K562 (cell line): ENCODE measurements at regions not wholly inside any gene's neighbourhood (a gene's known extent, or its start where the extent isn't known, plus 50 kb on each side); places are given as distances from the start of the nearest gene placed in this dataset.

Source experiments
- ATAC-seq: fragments of 200-7000 bp; cut with Tn5 transposase; 3 replicates; pipeline ENCODE4 v1.9.1; 2020; ENCODE audit warnings: moderate library complexity
- BruUV-seq: library from RNA; stranded (reverse); fragments of 400-500 nt; replicated peaks from 2 replicates; lab custom pipeline; 2021; lab: Mats Ljungman, UMichigan
- CTCF ChIA-PET: fragments of 300-600 bp; formaldehyde crosslinking; extraction: SDS; loops from one replicate; lab custom pipeline; 2021; ENCODE audit warnings: low intra/inter-chr PET ratio; lab: Yijun Ruan, JAX
- POLR2A ChIA-PET: fragments of 300-600, 350-650 bp; sonication (Branson Sonifier 250); formaldehyde crosslinking; extraction: SDS; loops from one replicate; lab custom pipeline; 2021; ENCODE audit warnings: antibody characterized with exemption, inconsistent platforms; lab: Yijun Ruan, JAX
- DNase-seq, 4 experiments: peaks; one replicate each; pipeline versions ENCODE4 v3.0.0 to v3.0.0-alpha.2; 2011 to 2018; ENCODE audit warnings: low spot score in 3 of 4, mixed read lengths in 3 of 4; ENCODE audit errors: extremely low read depth in 1 of 4
- FAIRE-seq: peaks from 2 replicates; lab custom pipeline; 2011; peaks lifted over from hg19 to GRCh38; lab: Jason Lieb, UNC
- H2AFZ ChIP-seq: 2 replicates; pipeline ENCODE4 v1.6.0; 2011; ENCODE audit warnings: low read depth, low read length, control low read depth, inconsistent platforms
- H3K27ac ChIP-seq: fragments of 200-600 bp; 3 replicates; pipeline ENCODE4 v1.8.0; 2011; ENCODE audit warnings: low read depth, mild to moderate bottlenecking, control low read depth, inconsistent platforms, low read length, moderate library complexity, mixed read lengths; ENCODE audit errors: extremely low read depth
- H3K27me3 ChIP-seq, 2 experiments: fragments of 300-600 bp in 1 of 2; 2 replicates in 1 of 2; 3 replicates in 1 of 2; pipeline versions ENCODE4 v1.6.0 to v1.8.0; 2011; ENCODE audit warnings: inconsistent platforms in 2 of 2, low read length in 2 of 2, mild to moderate bottlenecking in 1 of 2, mixed read lengths in 1 of 2, moderate library complexity in 1 of 2; ENCODE audit not compliant: control insufficient read depth in 2 of 2, insufficient read depth in 2 of 2
- H3K36me3 ChIP-seq: fragments of 300-600 bp; 3 replicates; pipeline ENCODE4 v1.8.0; 2011; ENCODE audit warnings: mild to moderate bottlenecking, low read length, inconsistent platforms; ENCODE audit not compliant: control insufficient read depth, insufficient read depth
- H3K4me1 ChIP-seq, 2 experiments: fragments of 200-600 bp in 1 of 2; replicated peaks in 1 of 2; 2 replicates in 1 of 2; 3 replicates in 1 of 2; pipeline versions ENCODE4 v1.5.1 to v1.8.0; 2011; ENCODE audit warnings: inconsistent platforms in 2 of 2, low read length in 2 of 2, mild to moderate bottlenecking in 1 of 2, mixed read lengths in 1 of 2, moderate library complexity in 1 of 2; ENCODE audit not compliant: control insufficient read depth in 2 of 2, insufficient read depth in 2 of 2
- H3K4me2 ChIP-seq: 2 replicates; pipeline ENCODE4 v1.6.1; 2011; ENCODE audit warnings: low read length, control low read depth, inconsistent platforms, mixed read lengths; ENCODE audit not compliant: insufficient read depth
- H3K4me3 ChIP-seq: fragments of 200-600 bp; sonication (generic), shearing (Covaris generic); 2 replicates; pipeline ENCODE4 v1.5.1; 2016; ENCODE audit warnings: control low read depth, inconsistent platforms
- H3K79me2 ChIP-seq: fragments of 200-600 bp; 3 replicates; pipeline ENCODE4 v1.8.0; 2011; ENCODE audit warnings: low read length, inconsistent platforms; ENCODE audit not compliant: control insufficient read depth, insufficient read depth
- H3K9ac ChIP-seq, 2 experiments: 2 replicates each; pipeline versions ENCODE4 v1.6.0 to v1.6.1; 2011; ENCODE audit warnings: low read depth in 2 of 2, low read length in 2 of 2, control low read depth in 1 of 2, inconsistent platforms in 1 of 2, mild to moderate bottlenecking in 1 of 2, mixed read lengths in 1 of 2; ENCODE audit not compliant: insufficient read depth in 1 of 2
- H3K9me1 ChIP-seq: one replicate; pipeline ENCODE4 v1.6.0; 2011; ENCODE audit warnings: inconsistent platforms, mild to moderate bottlenecking, low read length, moderate library complexity; ENCODE audit not compliant: control insufficient read depth, insufficient read depth
- H3K9me3 ChIP-seq: replicated peaks from 2 replicates; pipeline ENCODE4 v1.5.1; 2011; ENCODE audit warnings: low read depth, low read length, inconsistent platforms; ENCODE audit not compliant: control insufficient read depth, insufficient read depth
- H4K20me1 ChIP-seq: replicated peaks from 2 replicates; pipeline ENCODE4 v1.6.1; 2011; ENCODE audit warnings: low read length, inconsistent platforms, mixed read lengths; ENCODE audit not compliant: control insufficient read depth, insufficient read depth
- E2F6 ChIP-seq, 2 experiments: IDR thresholded peaks; 2 replicates each; pipeline ENCODE4 v1.6.1; 2011; ENCODE audit warnings: borderline replicate concordance in 1 of 2, control low read depth in 1 of 2, low read depth in 1 of 2, low read length in 1 of 2, mild to moderate bottlenecking in 1 of 2, mixed read lengths in 1 of 2, moderate library complexity in 1 of 2; ENCODE audit not compliant: insufficient read depth in 1 of 2, insufficient read length in 1 of 2, poor library complexity in 1 of 2, severe bottlenecking in 1 of 2; ENCODE audit errors: extremely low read depth in 1 of 2
- ESRRB ChIP-seq: fragments of 250-450 bp; sonication (Bioruptor Pico); IDR thresholded peaks from 2 replicates; pipeline ENCODE4 v1.5.0; 2020; ENCODE audit warnings: mild to moderate bottlenecking, moderate library complexity, borderline replicate concordance
- EWSR1 ChIP-seq: fragments of 450-650 bp; IDR thresholded peaks from 2 replicates; pipeline ENCODE4 v1.6.1; 2018; ENCODE audit warnings: borderline replicate concordance, mild to moderate bottlenecking, low read depth, moderate library complexity; ENCODE audit not compliant: partially characterized antibody
- FUS ChIP-seq: fragments of 200-400 bp; formaldehyde crosslinking; optimal IDR thresholded peaks from 2 replicates; pipeline ENCODE3; 2017; ENCODE audit warnings: low read depth, low read length
- KLF10 ChIP-seq: fragments of 250-450 bp; sonication (Bioruptor Pico); IDR thresholded peaks from 2 replicates; pipeline ENCODE4 v1.6.1; 2021; ENCODE audit warnings: matching md5 sums
- ZBTB11 ChIP-seq, 3 experiments: fragments of 200-800 bp in 1 of 3; fragments of 250-450 bp in 1 of 3; fragments of 450-650 bp in 1 of 3; sonication (Bioruptor Pico) in 1 of 3; sonication (Bioruptor generic) in 1 of 3; formaldehyde crosslinking in 1 of 3; IDR thresholded peaks; 2 replicates each; pipeline versions ENCODE4 v1.6.1 to v1.8.0; 2016 to 2022; ENCODE audit warnings: mild to moderate bottlenecking in 2 of 3, missing genetic modification characterization in 2 of 3, missing compliant biosample characterization in 1 of 3, moderate library complexity in 1 of 3
- ZNF668 ChIP-seq: fragments of 250-450 bp; sonication (Bioruptor Pico); IDR thresholded peaks from 2 replicates; pipeline ENCODE4 v1.8.0; 2022; ENCODE audit warnings: mild to moderate bottlenecking, inconsistent platforms
- ZNF696 ChIP-seq: fragments of 250-450 bp; sonication (Bioruptor Pico); conservative IDR thresholded peaks from 2 replicates; pipeline ENCODE4 v1.4.0; 2020; ENCODE audit warnings: mild to moderate bottlenecking, moderate library complexity
- WGBS: fragments of 100-300 bp; shearing (Covaris generic); methylation state at CpG from one replicate; pipeline ENCODE4 v1.1.6; 2016; ENCODE audit warnings: low coverage, mixed read lengths; ENCODE audit not compliant: insufficient coverage; ENCODE audit errors: missing lambda C conversion rate; 5-methylcytosine and 5-hydroxymethylcytosine counted together
- in situ Hi-C: fragments of 300-500 bp; cut with MboI; formaldehyde crosslinking; loops from 4 replicates; pipeline ENCODE4 v1.15.0; 2018; ENCODE audit warnings: inconsistent platforms, mixed read lengths
- intact Hi-C: fragments of 100-400 bp; cut with micrococcal nuclease; formaldehyde crosslinking; loops from 2 replicates; pipeline ENCODE4 v1.14.2; 2022

GRCh38 chr4:116862592-116862991, 222.8 kb downstream of the TRAM1L1 start:
- Histone ChIP-seq H3K27ac (no peak overlapping the region), H4K20me1 (no peaks in the 10 kb centered on the region), H3K9me1 (no peaks in the 10 kb centered on the region), H3K4me2 (no peak overlapping the region), H3K36me3 (no peaks in the 10 kb centered on the region), H3K27me3 (no peaks in the 10 kb centered on the region), H3K4me3 (no peak overlapping the region), H3K9me3 (no peaks in the 10 kb centered on the region), H3K9ac (no peak overlapping the region), H3K79me2 (no peaks in the 10 kb centered on the region), H2AFZ (no peak overlapping the region), H3K4me1 (no peaks in the 10 kb centered on the region)
- intact Hi-C loops, result no loop called here
- TF ChIP-seq EWSR1 (no peak), KLF10 (CRISPR knock-in tag) (no peak), E2F6 (IDR thresholded peaks at IDR 0.05; ENCODE audit: borderline replicate concordance in 1 of 2, extremely low read depth in 1 of 2, insufficient read depth in 1 of 2, insufficient read length in 1 of 2, low read depth in 1 of 2, low read length in 1 of 2, poor library complexity in 1 of 2, severe bottlenecking in 1 of 2) (no peak), ZNF668 (CRISPR knock-in tag) (no peak)
- in situ Hi-C loops, result no loop called here
- POLR2A ChIA-PET, result no interaction called here
- ATAC-seq (no peak), FAIRE-seq (no peak), DNase-seq (no peak)
- BruUV-seq, result no TSS peak
- 0% methylated on average over 1 of the region's 1 CpG for WGBS
- CTCF ChIA-PET, result no interaction called here

- Histone ChIP-seq H3K9me1 (no peaks in the 10 kb centered on the region), H3K9me3 (no peaks in the 10 kb centered on the region), H3K4me3 (no peak overlapping the region), H3K27me3 (no peaks in the 10 kb centered on the region)
- POLR2A ChIA-PET, result no interaction called here
- in situ Hi-C loops, result no loop called here
- TF ChIP-seq FUS, result no peak
- TF ChIP-seq ESRRB (CRISPR knock-in tag), result no peak
- TF ChIP-seq ZNF696 (CRISPR knock-in tag), result no peak
- TF ChIP-seq ZBTB11 (CRISPR knock-in tag; IDR thresholded peaks at IDR 0.05), result no peak
- TF ChIP-seq, all 486 proteins: peak for 0
- Histone ChIP-seq H3K4me2 (no peak overlapping the region), H3K4me1 (no peaks in the 10 kb centered on the region), H3K9ac (no peak overlapping the region), H3K36me3 (no peaks in the 10 kb centered on the region), H4K20me1 (no peaks in the 10 kb centered on the region), H3K27ac (no peak overlapping the region), H2AFZ (no peak overlapping the region), H3K79me2 (no peaks in the 10 kb centered on the region)
- CTCF ChIA-PET, result no interaction called here
- intact Hi-C loops, result no loop called here
- FAIRE-seq, result no peak
- DNase-seq, result no peak
- no peak for ATAC-seq
- 0% methylated on average over 1 of the region's 1 CpG for WGBS
- BruUV-seq, result no TSS peak
These were observed 224.5 kb downstream of the TRAM1L1 start for GRCh38 chr4:116860891-116861290.
